Heart left ventricle (tissue), 13 donors: ENCODE measurements at regions not wholly inside any gene's neighbourhood (a gene's known extent, or its start where the extent isn't known, plus 50 kb on each side); places are given as distances from the start of the nearest gene placed in this dataset.

Source experiments
- CTCF ChIP-seq, 12 donors: fragments of 200-600 bp; sonication (generic) in 4 of 12; IDR thresholded peaks; one replicate each; pipeline versions ENCODE4 v1.5.0 to v1.8.0; 2018 to 2022; ENCODE audit warnings: antibody characterized with exemption in 12 of 12, mild to moderate bottlenecking in 5 of 12
- POLR2A ChIP-seq, 2 donors: fragments of 450-650 bp; IDR thresholded peaks; one replicate each; pipeline ENCODE4 v1.6.1; 2017; ENCODE audit warnings: antibody characterized with exemption in 2 of 2, mild to moderate bottlenecking in 2 of 2, moderate library complexity in 2 of 2
- donor health status: ischemic (EF 13 %, LVEDD 7.1; RV severe dilation, severe dysfunction).
- donor health status: DM: no; HTN: yes; CAD: no.
- donor health status: DM: no; HTN: no; CAD: no.
- donor health status: ischemic (EF 25% LVEDD 6.9; RV normal size, moderate dysfunction).
- donor health status: ischemic (EF 25% LVEDD 5.7; RV mildly dilated, moderate dysfunction).
- donor health status: ischemic (EF 35%, LVEDD 5.7; RV mildly dilated, moderate dysfunction).
- donor health status: nonischemic (EF 11% LVEDD 7.7; RV severe dilation, severe dysfunction).
- donor health status: DM: yes; HTN: yes; CAD: no.
- donor health status: PGD.
- donor health status: ischemic (EF 29% LVEDD 5.4; RV normal size, mild dysfunction).
- donor health status: nonischemic (EF 23%, LVEDD 6.1; RV moderate dilation, normal function).

GRCh38 chr2:144137272-144137671 is 382.6 kb downstream of the ZEB2 start:
- no peak for TF ChIP-seq CTCF (IDR thresholded peaks at IDR 0.05)
- TF ChIP-seq POLR2A (IDR thresholded peaks at IDR 0.05), result no peak
